HepG2 (cell line): ENCODE measurements at regions not wholly inside any gene's neighbourhood (a gene's known extent, or its start where the extent isn't known, plus 50 kb on each side); places are given as distances from the start of the nearest gene placed in this dataset.

ENCODE experiments used
- ATAC-seq: fragments of 200-7000 bp; cut with Tn5 transposase; 3 replicates; pipeline ENCODE4 v1.9.1; 2020; ENCODE audit warnings: mild to moderate bottlenecking, moderate library complexity
- BruUV-seq: library from RNA; stranded (reverse); fragments of 400-500 nt; replicated peaks from 2 replicates; lab custom pipeline; 2021; lab: Mats Ljungman, UMichigan
- CTCF ChIA-PET: fragments of 300-600 bp; formaldehyde crosslinking; extraction: SDS; loops from one replicate; lab custom pipeline; 2021; ENCODE audit warnings: low total read pairs, inconsistent platforms, low intra/inter-chr PET ratio; lab: Yijun Ruan, JAX
- POLR2A ChIA-PET: fragments of 350-600 bp; sonication (Branson Sonifier 250); formaldehyde crosslinking; loops from one replicate; lab custom pipeline; 2020; ENCODE audit warnings: antibody characterized with exemption, inconsistent platforms; lab: Yijun Ruan, JAX
- DNase-seq: peaks from one replicate; pipeline ENCODE4 v3.0.0-alpha.2; 2015; ENCODE audit warnings: low spot score
- FAIRE-seq: peaks from 3 replicates; lab custom pipeline; 2011; peaks lifted over from hg19 to GRCh38; lab: Jason Lieb, UNC
- H2AFZ ChIP-seq: one replicate; pipeline ENCODE4 v1.6.1; 2011; ENCODE audit warnings: low read length, inconsistent platforms
- H3K27ac ChIP-seq: fragments of 300-600 bp; 3 replicates; pipeline ENCODE4 v1.8.0; 2011; ENCODE audit warnings: mixed run types, mild to moderate bottlenecking, mixed read lengths, low read length, inconsistent platforms; ENCODE audit not compliant: insufficient read depth; ENCODE audit errors: extremely low read length
- H3K27me3 ChIP-seq, 2 experiments: fragments of 200-600 bp in 1 of 2; 2 replicates in 1 of 2; 3 replicates in 1 of 2; pipeline versions ENCODE4 v1.6.0 to v1.8.0; 2011; ENCODE audit warnings: low read length in 2 of 2, mild to moderate bottlenecking in 2 of 2, moderate library complexity in 2 of 2, inconsistent platforms in 1 of 2; ENCODE audit not compliant: insufficient read depth in 2 of 2, control insufficient read depth in 1 of 2
- H3K36me3 ChIP-seq, 2 experiments: fragments of 200-600 bp in 1 of 2; replicated peaks in 1 of 2; 2 replicates in 1 of 2; 3 replicates in 1 of 2; pipeline versions ENCODE4 v1.5.1 to v1.8.0; 2011; ENCODE audit warnings: low read length in 2 of 2, inconsistent platforms in 1 of 2; ENCODE audit not compliant: insufficient read depth in 2 of 2, control insufficient read depth in 1 of 2
- H3K4me1 ChIP-seq: 2 replicates; pipeline ENCODE4 v1.5.1; 2012; ENCODE audit warnings: low read length, inconsistent platforms; ENCODE audit not compliant: insufficient read depth
- H3K4me2 ChIP-seq: 2 replicates; pipeline ENCODE4 v1.6.0; 2011; ENCODE audit warnings: low read depth, low read length, inconsistent platforms
- H3K4me3 ChIP-seq, 3 experiments: fragments of 200-600 bp in 1 of 3; sonication (generic), shearing (Covaris generic) in 1 of 3; replicated peaks in 1 of 3; 2 replicates each; pipeline ENCODE4 v1.5.1; 2011 to 2016; ENCODE audit warnings: low read length in 3 of 3, inconsistent platforms in 2 of 3, low read depth in 2 of 3, mild to moderate bottlenecking in 2 of 3, control low read depth in 1 of 3, mixed read lengths in 1 of 3; ENCODE audit not compliant: insufficient read depth in 1 of 3
- H3K79me2 ChIP-seq: one replicate; pipeline ENCODE4 v1.6.1; 2011; ENCODE audit warnings: low read length, inconsistent platforms; ENCODE audit not compliant: insufficient read depth
- H3K9ac ChIP-seq: 2 replicates; pipeline ENCODE4 v1.6.0; 2011; ENCODE audit warnings: mild to moderate bottlenecking, low read depth, low read length, inconsistent platforms; ENCODE audit not compliant: insufficient read depth
- H3K9me3 ChIP-seq: 2 replicates; pipeline ENCODE4 v1.5.1; 2012; ENCODE audit warnings: mild to moderate bottlenecking, low read length
- H4K20me1 ChIP-seq: 2 replicates; pipeline ENCODE4 v1.6.0; 2011; ENCODE audit warnings: inconsistent platforms, mild to moderate bottlenecking, low read length, moderate library complexity; ENCODE audit not compliant: insufficient read depth
- BCL6 ChIP-seq: IDR thresholded peaks from 2 replicates; pipeline ENCODE4 v1.6.1; 2016; ENCODE audit warnings: missing genetic modification reagents, missing compliant biosample characterization
- HNF4A ChIP-seq: sonication (generic); formaldehyde crosslinking; IDR thresholded peaks from 2 replicates; pipeline ENCODE4 v1.4.0; 2020; ENCODE audit warnings: missing genetic modification reagents
- SNAPC2 ChIP-seq: sonication (generic); formaldehyde crosslinking; IDR thresholded peaks from 2 replicates; pipeline ENCODE4 v1.8.1; 2022; ENCODE audit warnings: mild to moderate bottlenecking, missing genetic modification reagents
- TAF15 ChIP-seq: fragments of 200-400 bp; formaldehyde crosslinking; IDR thresholded peaks from one replicate; pipeline ENCODE4 v1.6.1; 2018; ENCODE audit warnings: mild to moderate bottlenecking, low read depth, low read length; ENCODE audit not compliant: poor library complexity, severe bottlenecking
- TBX2 ChIP-seq: sonication (generic); formaldehyde crosslinking; IDR thresholded peaks from 2 replicates; pipeline ENCODE4 v1.5.0; 2020; ENCODE audit warnings: missing genetic modification reagents, mild to moderate bottlenecking, borderline replicate concordance
- ZMAT3 ChIP-seq: sonication (generic); formaldehyde crosslinking; conservative IDR thresholded peaks from 2 replicates; pipeline ENCODE4 v1.7.0; 2021; ENCODE audit warnings: missing genetic modification reagents
- ZNF468 ChIP-seq: sonication (generic); formaldehyde crosslinking; IDR thresholded peaks from 2 replicates; pipeline ENCODE4 v1.8.0; 2022; ENCODE audit warnings: mild to moderate bottlenecking, moderate library complexity, missing genetic modification reagents
- WGBS: methylation state at CpG from one replicate; pipeline ENCODE4 v1.1.6; 2017; ENCODE audit warnings: low lambda C conversion rate; 5-methylcytosine and 5-hydroxymethylcytosine counted together
- in situ Hi-C: cut with HindIII; loops from 2 replicates; pipeline ENCODE4 v1.10.0; 2017; ENCODE audit warnings: low pct_unique_long_range_greater_than_20kb; ENCODE audit not compliant: extremely low pct_ligation_motif_present
- intact Hi-C: fragments of 100-400 bp; cut with micrococcal nuclease; formaldehyde crosslinking; loops from one replicate; pipeline ENCODE4 v1.10.0; 2022; ENCODE audit not compliant: unreplicated experiment
- TF ChIP-seq, protein P1 (sequence below): sonication (generic); formaldehyde crosslinking; IDR thresholded peaks from one replicate; pipeline ENCODE4 v1.5.1; 2020; ENCODE audit warnings: mild to moderate bottlenecking, missing genetic modification reagents; ENCODE audit errors: not compliant biosample characterization

DNA sequence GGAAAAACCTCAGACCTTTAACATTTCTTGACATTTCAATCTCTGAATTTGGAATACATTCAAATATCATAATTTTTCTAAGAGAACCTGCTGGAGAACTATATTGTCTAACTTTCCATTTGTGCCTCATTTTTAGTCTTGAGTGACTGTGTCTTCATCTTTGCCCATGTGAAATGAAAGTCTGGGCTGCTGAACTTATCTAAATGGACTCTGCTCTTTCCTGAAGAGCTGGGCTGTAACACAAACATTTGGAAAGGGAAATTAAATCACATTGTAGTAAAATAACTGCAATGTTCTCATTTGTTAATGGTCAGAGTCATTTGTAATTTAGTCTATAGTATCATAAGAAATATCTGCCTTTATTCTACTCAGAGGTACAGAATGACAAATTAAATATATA lies 373.1 kb downstream of the LRIG3 start:
- no peaks in the 10 kb centered on the region for H4K20me1 ChIP-seq
- no peaks in the 10 kb centered on the region for H3K9me3 ChIP-seq
- no peak overlapping the region for H3K4me3 ChIP-seq
- BruUV-seq, result no TSS peak
- in situ Hi-C loops, result no loop called here
- ChIA-PET CTCF (no interaction called here), POLR2A (no interaction called here)
- H3K27me3 ChIP-seq, result no peaks in the 10 kb centered on the region
- H3K27ac ChIP-seq, result no peak overlapping the region
- no peaks in the 10 kb centered on the region for H3K79me2 ChIP-seq
- no peak overlapping the region for H3K4me2 ChIP-seq
- DNase-seq (no peak), FAIRE-seq (no peak), ATAC-seq (no peak; the same call in 2 of the 3 replicates)
- no peak overlapping the region for H3K9ac ChIP-seq
- TF ChIP-seq HNF4A (CRISPR knock-in tag) (peak; percentile 61), TBX2 (CRISPR knock-in tag) (no peak), BCL6 (peak; percentile 74)
- intact Hi-C loops, result no loop called here
- no peaks in the 10 kb centered on the region for H3K36me3 ChIP-seq
- H3K4me1 ChIP-seq, result peaks cover 8% of the 10 kb centered on the region; the same call in 1 of the 2 replicates
- no peak overlapping the region for H2AFZ ChIP-seq

DNA sequence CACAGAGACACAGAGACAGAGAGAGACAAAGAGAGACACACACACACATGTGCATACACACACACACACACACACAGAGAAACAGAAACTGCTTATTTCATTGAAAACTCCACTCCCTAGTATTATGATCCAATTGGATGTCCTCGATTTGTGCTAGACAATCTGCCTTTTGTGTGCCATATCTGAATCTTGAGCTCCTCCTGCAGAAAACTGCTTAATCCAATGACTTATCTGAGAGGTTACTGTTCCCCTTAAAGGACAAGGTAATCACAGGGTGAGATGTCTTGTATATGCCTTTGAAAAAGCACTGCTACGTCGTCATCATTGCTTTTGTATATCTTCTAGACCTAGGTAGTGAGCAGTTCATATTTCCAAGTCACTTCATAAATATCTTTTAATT lies 371.5 kb downstream of the LRIG3 start:
- DNase-seq, result no peak
- FAIRE-seq, result no peak
- POLR2A ChIA-PET, result no interaction called here
- no peaks in the 10 kb centered on the region for H3K79me2 ChIP-seq
- intact Hi-C loops (no loop called here), in situ Hi-C loops (no loop called here)
- TF ChIP-seq ZNF468 (CRISPR knock-in tag) (no peak), TAF15 (no peak), ZMAT3 (CRISPR knock-in tag) (no peak), SNAPC2 (CRISPR knock-in tag) (no peak)
- TF ChIP-seq, protein P1, sequence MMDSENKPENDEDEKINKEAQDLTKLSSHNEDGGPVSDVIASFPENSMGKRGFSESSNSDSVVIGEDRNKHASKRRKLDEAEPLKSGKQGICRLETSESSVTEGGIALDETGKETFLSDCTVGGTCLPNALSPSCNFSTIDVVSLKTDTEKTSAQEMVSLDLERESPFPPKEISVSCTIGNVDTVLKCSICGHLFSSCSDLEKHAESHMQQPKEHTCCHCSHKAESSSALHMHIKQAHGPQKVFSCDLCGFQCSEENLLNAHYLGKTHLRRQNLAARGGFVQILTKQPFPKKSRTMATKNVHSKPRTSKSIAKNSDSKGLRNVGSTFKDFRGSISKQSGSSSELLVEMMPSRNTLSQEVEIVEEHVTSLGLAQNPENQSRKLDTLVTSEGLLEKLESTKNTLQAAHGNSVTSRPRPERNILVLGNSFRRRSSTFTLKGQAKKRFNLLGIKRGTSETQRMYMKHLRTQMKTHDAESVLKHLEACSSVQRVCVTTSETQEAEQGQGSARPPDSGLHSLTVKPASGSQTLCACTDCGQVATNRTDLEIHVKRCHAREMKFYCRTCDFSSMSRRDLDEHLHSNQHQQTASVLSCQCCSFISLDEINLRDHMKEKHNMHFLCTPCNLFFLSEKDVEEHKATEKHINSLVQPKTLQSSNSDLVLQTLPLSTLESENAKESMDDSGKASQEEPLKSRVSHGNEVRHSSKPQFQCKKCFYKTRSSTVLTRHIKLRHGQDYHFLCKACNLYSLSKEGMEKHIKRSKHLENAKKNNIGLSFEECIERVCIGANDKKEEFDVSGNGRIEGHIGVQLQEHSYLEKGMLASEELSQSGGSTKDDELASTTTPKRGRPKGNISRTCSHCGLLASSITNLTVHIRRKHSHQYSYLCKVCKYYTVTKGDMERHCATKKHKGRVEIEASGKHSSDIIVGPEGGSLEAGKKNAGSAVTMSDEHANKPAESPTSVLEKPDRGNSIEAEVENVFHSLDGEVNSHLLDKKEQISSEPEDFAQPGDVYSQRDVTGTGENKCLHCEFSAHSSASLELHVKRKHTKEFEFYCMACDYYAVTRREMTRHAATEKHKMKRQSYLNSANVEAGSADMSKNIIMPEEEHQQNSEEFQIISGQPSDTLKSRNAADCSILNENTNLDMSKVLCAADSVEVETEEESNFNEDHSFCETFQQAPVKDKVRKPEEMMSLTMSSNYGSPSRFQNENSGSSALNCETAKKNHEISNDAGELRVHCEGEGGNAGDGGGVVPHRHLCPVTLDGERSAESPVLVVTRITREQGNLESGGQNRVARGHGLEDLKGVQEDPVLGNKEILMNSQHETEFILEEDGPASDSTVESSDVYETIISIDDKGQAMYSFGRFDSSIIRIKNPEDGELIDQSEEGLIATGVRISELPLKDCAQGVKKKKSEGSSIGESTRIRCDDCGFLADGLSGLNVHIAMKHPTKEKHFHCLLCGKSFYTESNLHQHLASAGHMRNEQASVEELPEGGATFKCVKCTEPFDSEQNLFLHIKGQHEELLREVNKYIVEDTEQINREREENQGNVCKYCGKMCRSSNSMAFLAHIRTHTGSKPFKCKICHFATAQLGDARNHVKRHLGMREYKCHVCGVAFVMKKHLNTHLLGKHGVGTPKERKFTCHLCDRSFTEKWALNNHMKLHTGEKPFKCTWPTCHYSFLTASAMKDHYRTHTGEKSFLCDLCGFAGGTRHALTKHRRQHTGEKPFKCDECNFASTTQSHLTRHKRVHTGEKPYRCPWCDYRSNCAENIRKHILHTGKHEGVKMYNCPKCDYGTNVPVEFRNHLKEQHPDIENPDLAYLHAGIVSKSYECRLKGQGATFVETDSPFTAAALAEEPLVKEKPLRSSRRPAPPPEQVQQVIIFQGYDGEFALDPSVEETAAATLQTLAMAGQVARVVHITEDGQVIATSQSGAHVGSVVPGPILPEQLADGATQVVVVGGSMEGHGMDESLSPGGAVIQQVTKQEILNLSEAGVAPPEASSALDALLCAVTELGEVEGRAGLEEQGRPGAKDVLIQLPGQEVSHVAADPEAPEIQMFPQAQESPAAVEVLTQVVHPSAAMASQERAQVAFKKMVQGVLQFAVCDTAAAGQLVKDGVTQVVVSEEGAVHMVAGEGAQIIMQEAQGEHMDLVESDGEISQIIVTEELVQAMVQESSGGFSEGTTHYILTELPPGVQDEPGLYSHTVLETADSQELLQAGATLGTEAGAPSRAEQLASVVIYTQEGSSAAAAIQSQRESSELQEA (CRISPR knock-in tag), result no peak
- H3K4me3 ChIP-seq, result no peak overlapping the region
- 58% methylated on average over 3 of the region's 3 CpGs for WGBS
- no peaks in the 10 kb centered on the region for H3K36me3 ChIP-seq
- H3K4me1 ChIP-seq, result peaks cover 8% of the 10 kb centered on the region; the same call in 1 of the 2 replicates
- H4K20me1 ChIP-seq, result no peaks in the 10 kb centered on the region
- no TSS peak for BruUV-seq
- CTCF ChIA-PET, result no interaction called here
- no peak for ATAC-seq
- no peaks in the 10 kb centered on the region for H3K27me3 ChIP-seq
- no peak overlapping the region for H2AFZ ChIP-seq
- H3K9ac ChIP-seq, result no peak overlapping the region
- no peaks in the 10 kb centered on the region for H3K9me3 ChIP-seq
- H3K27ac ChIP-seq, result no peak overlapping the region
- no peak overlapping the region for H3K4me2 ChIP-seq
